Stomach (tissue), 4 donors: ENCODE measurements at regions not wholly inside any gene's neighbourhood (a gene's known extent, or its start where the extent isn't known, plus 50 kb on each side); places are given as distances from the start of the nearest gene placed in this dataset.

Experiments
- EP300 ChIP-seq: sonication (generic); formaldehyde crosslinking; IDR thresholded peaks from one replicate; pipeline ENCODE4 v1.6.1; 2017; ENCODE audit warnings: antibody characterized with exemption
- POLR2A ChIP-seq, 4 donors: fragments of 450-650 bp; IDR thresholded peaks; one replicate each; pipeline ENCODE4 v1.6.1; 2016; ENCODE audit warnings: antibody characterized with exemption in 4 of 4, control low read depth in 2 of 4, mild to moderate bottlenecking in 1 of 4, moderate library complexity in 1 of 4
- POLR2AphosphoS5 ChIP-seq, 3 donors: sonication (generic); formaldehyde crosslinking; IDR thresholded peaks; one replicate each; pipeline ENCODE4 v1.6.1; 2016; ENCODE audit warnings: antibody characterized with exemption in 3 of 3
- TF ChIP-seq, protein P1 (sequence below), 7 experiments: fragments of 450-650 bp in 4 of 7; fragments of 200-600 bp in 3 of 7; sonication (generic) in 3 of 7; IDR thresholded peaks; one replicate each; pipeline ENCODE4 v1.5.1; 2016 to 2019; ENCODE audit warnings: antibody characterized with exemption in 7 of 7, control low read depth in 2 of 7, mild to moderate bottlenecking in 1 of 7

DNA sequence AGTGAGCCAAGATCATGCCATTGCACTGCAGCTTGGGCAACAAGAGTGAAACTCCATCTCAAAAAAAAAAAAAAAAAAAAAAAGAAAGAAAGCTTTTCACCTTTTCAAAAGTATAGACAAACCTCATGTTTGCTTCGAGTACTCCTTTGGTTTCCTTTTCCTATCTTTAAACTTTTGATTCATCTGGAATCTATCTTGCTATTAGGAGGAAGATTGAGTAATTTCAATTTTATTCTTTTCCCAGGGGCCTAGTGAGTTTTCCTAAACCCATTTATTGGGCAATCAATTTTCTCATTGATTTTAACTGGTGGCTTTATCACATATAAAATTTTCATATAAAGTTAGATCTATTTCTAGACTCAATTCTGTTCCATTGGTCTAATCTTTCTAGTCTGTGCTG lies 190.5 kb upstream of the VEPH1 start:
- TF ChIP-seq, protein P1, sequence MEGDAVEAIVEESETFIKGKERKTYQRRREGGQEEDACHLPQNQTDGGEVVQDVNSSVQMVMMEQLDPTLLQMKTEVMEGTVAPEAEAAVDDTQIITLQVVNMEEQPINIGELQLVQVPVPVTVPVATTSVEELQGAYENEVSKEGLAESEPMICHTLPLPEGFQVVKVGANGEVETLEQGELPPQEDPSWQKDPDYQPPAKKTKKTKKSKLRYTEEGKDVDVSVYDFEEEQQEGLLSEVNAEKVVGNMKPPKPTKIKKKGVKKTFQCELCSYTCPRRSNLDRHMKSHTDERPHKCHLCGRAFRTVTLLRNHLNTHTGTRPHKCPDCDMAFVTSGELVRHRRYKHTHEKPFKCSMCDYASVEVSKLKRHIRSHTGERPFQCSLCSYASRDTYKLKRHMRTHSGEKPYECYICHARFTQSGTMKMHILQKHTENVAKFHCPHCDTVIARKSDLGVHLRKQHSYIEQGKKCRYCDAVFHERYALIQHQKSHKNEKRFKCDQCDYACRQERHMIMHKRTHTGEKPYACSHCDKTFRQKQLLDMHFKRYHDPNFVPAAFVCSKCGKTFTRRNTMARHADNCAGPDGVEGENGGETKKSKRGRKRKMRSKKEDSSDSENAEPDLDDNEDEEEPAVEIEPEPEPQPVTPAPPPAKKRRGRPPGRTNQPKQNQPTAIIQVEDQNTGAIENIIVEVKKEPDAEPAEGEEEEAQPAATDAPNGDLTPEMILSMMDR (IDR thresholded peaks at IDR 0.05), result no peak
- no peak for TF ChIP-seq POLR2A (IDR thresholded peaks at IDR 0.05)
- TF ChIP-seq POLR2AphosphoS5 (IDR thresholded peaks at IDR 0.05), result no peak
- no peak for TF ChIP-seq EP300
